ENCODE measurements at regions not wholly inside any gene's neighbourhood (a gene's known extent, or its start where the extent isn't known, plus 50 kb on each side); places are given as distances from the start of the nearest gene placed in this dataset.

GRCh38 chr21:17422931-17423330, 89.9 kb upstream of the CXADR start:
- Histone ChIP-seq H3K36me3 (replicated peaks in 1 of 2; ENCODE audit: control insufficient read depth in 2 of 2, insufficient read depth in 2 of 2, low read length in 2 of 2) (no peaks in the 10 kb centered on the region), H3K4me1 (ENCODE audit: control insufficient read depth in 2 of 2, insufficient read depth in 1 of 2, low read depth in 1 of 2, low read length in 2 of 2) (no peaks in the 10 kb centered on the region), H3K9ac (ENCODE audit: low read depth, low read length, poor library complexity) (no peak overlapping the region), H4K8ac (ENCODE audit: low read depth, low read length) (no peak overlapping the region), H3K18ac (ENCODE audit: low read length) (no peak overlapping the region), H2BK120ac (ENCODE audit: low read depth, low read length) (no peak overlapping the region), H2BK15ac (ENCODE audit: low read length) (no peak overlapping the region), H3K14ac (ENCODE audit: low read length) (no peak overlapping the region), H2BK12ac (ENCODE audit: low read length) (no peak overlapping the region), H3K4me3 (ENCODE audit: low read length in 2 of 2) (no peak overlapping the region), H2BK5ac (ENCODE audit: low read length) (no peak overlapping the region), H3K79me1 (ENCODE audit: low read depth, low read length) (no peaks in the 10 kb centered on the region), H3K4me2 (ENCODE audit: insufficient read depth, low read length, poor library complexity, severe bottlenecking) (no peak overlapping the region), H2AK5ac (ENCODE audit: low read depth, low read length) (no peak overlapping the region), H4K91ac (ENCODE audit: low read depth, low read length, poor library complexity) (no peak overlapping the region), H3K27me3 (ENCODE audit: control insufficient read depth in 3 of 3, insufficient read depth in 3 of 3, low read depth in 1 of 3, low read length in 3 of 3) (no peaks in the 10 kb centered on the region), H3K23ac (ENCODE audit: low read depth, low read length, poor library complexity) (no peak overlapping the region), H2AFZ (ENCODE audit: low read length) (no peak overlapping the region), H3K27ac (replicated peaks; ENCODE audit: low read length) (no peak overlapping the region), H3K9me3 (replicated peaks in 1 of 2; ENCODE audit: control insufficient read depth in 2 of 2, insufficient read depth in 1 of 2, low read depth in 1 of 2, low read length in 2 of 2) (no peaks in the 10 kb centered on the region), H3K4ac (ENCODE audit: low read length) (no peak overlapping the region)
- no CpG with 5 or more reads among the region's 2 CpGs for WGBS, 2 donors (ENCODE audit: extremely low coverage in 2 of 2, insufficient read length in 2 of 2, insufficient replicate concordance in 1 of 2)
- no peak for DNase-seq (ENCODE audit: low spot score)

DNA sequence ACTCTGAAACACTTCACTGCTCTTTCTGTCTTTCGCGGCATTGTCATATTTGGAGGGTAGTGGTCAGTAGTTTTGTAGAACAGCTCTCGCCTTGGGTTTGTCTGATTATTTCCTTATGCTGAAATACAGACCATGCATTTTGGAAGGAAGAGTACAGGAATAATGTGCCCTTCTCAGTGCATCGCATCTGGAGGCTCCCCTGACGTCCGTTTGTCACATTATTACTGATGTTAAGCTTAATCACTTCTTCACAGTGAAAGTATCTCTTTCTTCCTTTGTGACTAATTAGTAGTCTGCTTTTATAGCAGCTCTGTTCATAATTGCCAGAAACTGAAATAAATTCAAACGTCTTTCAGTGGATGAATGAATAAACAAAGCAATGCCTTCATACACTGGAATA, 85.7 kb upstream of the CXADR start:
- Histone ChIP-seq H4K91ac (ENCODE audit: low read depth, low read length, poor library complexity) (no peak overlapping the region), H3K14ac (ENCODE audit: low read length) (no peak overlapping the region), H3K23ac (ENCODE audit: low read depth, low read length, poor library complexity) (no peak overlapping the region), H2BK12ac (ENCODE audit: low read length) (no peak overlapping the region), H3K18ac (ENCODE audit: low read length) (no peak overlapping the region), H3K27me3 (ENCODE audit: control insufficient read depth in 3 of 3, insufficient read depth in 3 of 3, low read depth in 1 of 3, low read length in 3 of 3) (no peaks in the 10 kb centered on the region), H3K4me1 (ENCODE audit: control insufficient read depth in 2 of 2, insufficient read depth in 1 of 2, low read depth in 1 of 2, low read length in 2 of 2) (no peaks in the 10 kb centered on the region), H3K36me3 (replicated peaks in 1 of 2; ENCODE audit: control insufficient read depth in 2 of 2, insufficient read depth in 2 of 2, low read length in 2 of 2) (no peaks in the 10 kb centered on the region), H3K4me3 (ENCODE audit: low read length in 2 of 2) (no peak overlapping the region), H3K4ac (ENCODE audit: low read length) (no peak overlapping the region), H3K9ac (ENCODE audit: low read depth, low read length, poor library complexity) (no peak overlapping the region), H2BK15ac (ENCODE audit: low read length) (no peak overlapping the region), H2BK120ac (ENCODE audit: low read depth, low read length) (no peak overlapping the region), H3K27ac (replicated peaks; ENCODE audit: low read length) (no peak overlapping the region), H2AK5ac (ENCODE audit: low read depth, low read length) (no peak overlapping the region), H2BK5ac (ENCODE audit: low read length) (no peak overlapping the region), H2AFZ (ENCODE audit: low read length) (no peak overlapping the region), H3K9me3 (replicated peaks in 1 of 2; ENCODE audit: control insufficient read depth in 2 of 2, insufficient read depth in 1 of 2, low read depth in 1 of 2, low read length in 2 of 2) (no peaks in the 10 kb centered on the region), H4K8ac (ENCODE audit: low read depth, low read length) (no peak overlapping the region), H3K79me1 (ENCODE audit: low read depth, low read length) (no peaks in the 10 kb centered on the region), H3K4me2 (ENCODE audit: insufficient read depth, low read length, poor library complexity, severe bottlenecking) (no peak overlapping the region)
- WGBS, 2 donors (ENCODE audit: extremely low coverage in 2 of 2, insufficient read length in 2 of 2, insufficient replicate concordance in 1 of 2), result no CpG with 5 or more reads among the region's 7 CpGs
- DNase-seq (ENCODE audit: low spot score), result no peak

GRCh38 chr21:17427831-17428483, 84.9 kb upstream of the CXADR start:
- H2AFZ ChIP-seq (ENCODE audit: low read length), result no peak overlapping the region
- no peak overlapping the region for H3K4ac ChIP-seq (ENCODE audit: low read length)
- H3K18ac ChIP-seq (ENCODE audit: low read length), result no peak overlapping the region
- no peak for DNase-seq (ENCODE audit: low spot score)
- no CpG with 5 or more reads among the region's 10 CpGs for WGBS, 2 donors (ENCODE audit: extremely low coverage in 2 of 2, insufficient read length in 2 of 2, insufficient replicate concordance in 1 of 2)
- H3K27me3 ChIP-seq (ENCODE audit: control insufficient read depth in 3 of 3, insufficient read depth in 3 of 3, low read depth in 1 of 3, low read length in 3 of 3), result no peaks in the 10 kb centered on the region
- no peak overlapping the region for H4K8ac ChIP-seq (ENCODE audit: low read depth, low read length)
- H3K9ac ChIP-seq (ENCODE audit: low read depth, low read length, poor library complexity), result no peak overlapping the region
- no peak overlapping the region for H2BK120ac ChIP-seq (ENCODE audit: low read depth, low read length)
- no peak overlapping the region for H2BK12ac ChIP-seq (ENCODE audit: low read length)
- H2AK5ac ChIP-seq (ENCODE audit: low read depth, low read length), result no peak overlapping the region
- no peaks in the 10 kb centered on the region for H3K9me3 ChIP-seq (replicated peaks in 1 of 2; ENCODE audit: control insufficient read depth in 2 of 2, insufficient read depth in 1 of 2, low read depth in 1 of 2, low read length in 2 of 2)
- H3K14ac ChIP-seq (ENCODE audit: low read length), result no peak overlapping the region
- no peak overlapping the region for H4K91ac ChIP-seq (ENCODE audit: low read depth, low read length, poor library complexity)
- no peaks in the 10 kb centered on the region for H3K79me1 ChIP-seq (ENCODE audit: low read depth, low read length)
- no peak overlapping the region for H3K4me2 ChIP-seq (ENCODE audit: insufficient read depth, low read length, poor library complexity, severe bottlenecking)
- no peak overlapping the region for H3K27ac ChIP-seq (replicated peaks; ENCODE audit: low read length)
- H3K4me1 ChIP-seq (ENCODE audit: control insufficient read depth in 2 of 2, insufficient read depth in 1 of 2, low read depth in 1 of 2, low read length in 2 of 2), result no peaks in the 10 kb centered on the region
- H3K4me3 ChIP-seq (ENCODE audit: low read length in 2 of 2), result no peak overlapping the region
- no peak overlapping the region for H2BK5ac ChIP-seq (ENCODE audit: low read length)
- no peak overlapping the region for H2BK15ac ChIP-seq (ENCODE audit: low read length)
- H3K36me3 ChIP-seq (replicated peaks in 1 of 2; ENCODE audit: control insufficient read depth in 2 of 2, insufficient read depth in 2 of 2, low read length in 2 of 2), result no peaks in the 10 kb centered on the region
- H3K23ac ChIP-seq (ENCODE audit: low read depth, low read length, poor library complexity), result no peak overlapping the region

GRCh38 chr21:17428484-17428869, 84.4 kb upstream of the CXADR start:
- no peak overlapping the region for H3K4ac ChIP-seq (ENCODE audit: low read length)
- no CpG with 5 or more reads among the region's 5 CpGs for WGBS, 2 donors (ENCODE audit: extremely low coverage in 2 of 2, insufficient read length in 2 of 2, insufficient replicate concordance in 1 of 2)

More at GRCh38 chr21:17428484-17428869, 84.4 kb upstream of the CXADR start:
- no peak overlapping the region for H3K18ac ChIP-seq (ENCODE audit: low read length)
- H2BK12ac ChIP-seq (ENCODE audit: low read length), result no peak overlapping the region
- no peak overlapping the region for H4K91ac ChIP-seq (ENCODE audit: low read depth, low read length, poor library complexity)
- H3K36me3 ChIP-seq (replicated peaks in 1 of 2; ENCODE audit: control insufficient read depth in 2 of 2, insufficient read depth in 2 of 2, low read length in 2 of 2), result no peaks in the 10 kb centered on the region
- H2BK120ac ChIP-seq (ENCODE audit: low read depth, low read length), result no peak overlapping the region
- DNase-seq (ENCODE audit: low spot score), result no peak
- H2BK5ac ChIP-seq (ENCODE audit: low read length), result no peak overlapping the region
- no peak overlapping the region for H3K14ac ChIP-seq (ENCODE audit: low read length)
- H3K4me3 ChIP-seq (ENCODE audit: low read length in 2 of 2), result no peak overlapping the region
- H3K79me1 ChIP-seq (ENCODE audit: low read depth, low read length), result no peaks in the 10 kb centered on the region
- no peak overlapping the region for H3K27ac ChIP-seq (replicated peaks; ENCODE audit: low read length)
- no peak overlapping the region for H3K9ac ChIP-seq (ENCODE audit: low read depth, low read length, poor library complexity)
- no peaks in the 10 kb centered on the region for H3K27me3 ChIP-seq (ENCODE audit: control insufficient read depth in 3 of 3, insufficient read depth in 3 of 3, low read depth in 1 of 3, low read length in 3 of 3)
- H2AK5ac ChIP-seq (ENCODE audit: low read depth, low read length), result no peak overlapping the region
- H3K4me2 ChIP-seq (ENCODE audit: insufficient read depth, low read length, poor library complexity, severe bottlenecking), result no peak overlapping the region
- H4K8ac ChIP-seq (ENCODE audit: low read depth, low read length), result no peak overlapping the region
- H2AFZ ChIP-seq (ENCODE audit: low read length), result no peak overlapping the region
- H3K4me1 ChIP-seq (ENCODE audit: control insufficient read depth in 2 of 2, insufficient read depth in 1 of 2, low read depth in 1 of 2, low read length in 2 of 2), result no peaks in the 10 kb centered on the region
- no peaks in the 10 kb centered on the region for H3K9me3 ChIP-seq (replicated peaks in 1 of 2; ENCODE audit: control insufficient read depth in 2 of 2, insufficient read depth in 1 of 2, low read depth in 1 of 2, low read length in 2 of 2)
- H3K23ac ChIP-seq (ENCODE audit: low read depth, low read length, poor library complexity), result no peak overlapping the region
- no peak overlapping the region for H2BK15ac ChIP-seq (ENCODE audit: low read length)

Data from neuronal stem cell (in vitro differentiated cells).